ENCODE measurements at regions not wholly inside any gene's neighbourhood (a gene's known extent, or its start where the extent isn't known, plus 50 kb on each side); places are given as distances from the start of the nearest gene placed in this dataset.

GRCh38 chr2:145815933-145816332, 1296.0 kb upstream of the ZEB2 start:
- no peak overlapping the region for H3K4me3 ChIP-seq (ENCODE audit: low read length in 3 of 3)
- H3K9ac ChIP-seq (ENCODE audit: low read depth in 1 of 3, low read length in 3 of 3) = no peak overlapping the region
- no peaks in the 10 kb centered on the region for H3K9me3 ChIP-seq (ENCODE audit: control insufficient read depth in 3 of 3, low read length in 3 of 3)
- H3K4me1 ChIP-seq (ENCODE audit: control insufficient read depth in 3 of 3, insufficient read depth in 3 of 3, low read length in 3 of 3) = no peaks in the 10 kb centered on the region
- no peak overlapping the region for H3K27ac ChIP-seq (ENCODE audit: low read depth, low read length)
- no peaks in the 10 kb centered on the region for H3K27me3 ChIP-seq (ENCODE audit: control insufficient read depth in 3 of 3, insufficient read depth in 3 of 3, low read length in 3 of 3)
- H3K36me3 ChIP-seq (ENCODE audit: control insufficient read depth in 3 of 3, insufficient read depth in 3 of 3, low read length in 3 of 3) = no peaks in the 10 kb centered on the region

DNA sequence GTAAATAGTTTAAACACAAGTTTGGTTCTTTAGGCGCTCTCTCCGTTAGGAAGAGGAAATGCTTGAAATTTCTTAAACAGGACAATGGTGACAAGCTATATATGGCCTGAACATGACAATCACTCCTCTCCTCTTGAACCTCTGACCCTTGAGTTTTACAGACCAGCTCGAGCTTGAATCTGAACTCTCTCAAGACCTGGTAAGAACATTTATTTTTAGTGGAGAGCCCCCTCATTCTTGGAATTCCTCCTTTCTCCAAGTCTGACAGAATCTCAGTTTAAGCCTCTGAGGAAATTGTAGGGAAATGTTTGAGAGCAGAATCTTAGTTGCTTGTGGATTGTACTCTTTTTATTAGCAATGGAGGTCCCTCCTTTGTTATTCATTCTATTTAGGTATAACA, 1293.6 kb upstream of the ZEB2 start:
- Histone ChIP-seq H3K4me3 (ENCODE audit: low read length in 3 of 3) (no peak overlapping the region), H3K27me3 (ENCODE audit: control insufficient read depth in 3 of 3, insufficient read depth in 3 of 3, low read length in 3 of 3) (no peaks in the 10 kb centered on the region), H3K4me1 (ENCODE audit: control insufficient read depth in 3 of 3, insufficient read depth in 3 of 3, low read length in 3 of 3) (no peaks in the 10 kb centered on the region), H3K36me3 (ENCODE audit: control insufficient read depth in 3 of 3, insufficient read depth in 3 of 3, low read length in 3 of 3) (no peaks in the 10 kb centered on the region), H3K9me3 (ENCODE audit: control insufficient read depth in 3 of 3, low read length in 3 of 3) (no peaks in the 10 kb centered on the region), H3K27ac (ENCODE audit: low read depth, low read length) (no peak overlapping the region), H3K9ac (ENCODE audit: low read depth in 1 of 3, low read length in 3 of 3) (no peak overlapping the region)

DNA sequence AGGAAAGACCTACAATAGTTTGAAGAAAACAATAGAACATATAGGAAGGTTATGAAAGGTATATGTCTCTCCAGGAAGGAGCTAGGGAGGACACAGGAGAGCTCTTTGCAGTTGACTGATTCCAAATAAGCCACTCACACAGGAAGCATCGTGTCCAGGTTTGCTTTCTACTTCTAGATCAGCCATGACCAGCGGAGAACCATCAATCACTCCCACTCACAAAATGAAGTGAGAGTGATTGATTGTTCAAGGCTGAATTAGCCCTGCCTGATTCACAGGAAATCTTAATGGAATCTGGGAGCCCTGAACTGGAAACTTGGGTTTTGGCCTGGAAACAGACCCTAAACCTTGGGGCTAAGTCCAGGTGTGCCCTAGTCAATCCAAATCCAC, 1292.2 kb upstream of the ZEB2 start:
- H3K27ac ChIP-seq (ENCODE audit: low read depth, low read length) = no peak overlapping the region
- H3K9ac ChIP-seq (ENCODE audit: low read depth in 1 of 3, low read length in 3 of 3) = no peak overlapping the region
- H3K9me3 ChIP-seq (ENCODE audit: control insufficient read depth in 3 of 3, low read length in 3 of 3) = no peaks in the 10 kb centered on the region

GRCh38 chr2:145811276-145812164, 1291.6 kb upstream of the ZEB2 start:
- no peaks in the 10 kb centered on the region for H3K9me3 ChIP-seq (ENCODE audit: control insufficient read depth in 3 of 3, low read length in 3 of 3)
- no peaks in the 10 kb centered on the region for H3K36me3 ChIP-seq (ENCODE audit: control insufficient read depth in 3 of 3, insufficient read depth in 3 of 3, low read length in 3 of 3)
- H3K27me3 ChIP-seq (ENCODE audit: control insufficient read depth in 3 of 3, insufficient read depth in 3 of 3, low read length in 3 of 3) = no peaks in the 10 kb centered on the region
- no peaks in the 10 kb centered on the region for H3K4me1 ChIP-seq (ENCODE audit: control insufficient read depth in 3 of 3, insufficient read depth in 3 of 3, low read length in 3 of 3)
- H3K27ac ChIP-seq (ENCODE audit: low read depth, low read length) = no peak overlapping the region
- H3K4me3 ChIP-seq (ENCODE audit: low read length in 3 of 3) = no peak overlapping the region
- no peak overlapping the region for H3K9ac ChIP-seq (ENCODE audit: low read depth in 1 of 3, low read length in 3 of 3)

More for the DNA sequence above, 1292.2 kb upstream of the ZEB2 start:
- Histone ChIP-seq H3K4me1 (ENCODE audit: control insufficient read depth in 3 of 3, insufficient read depth in 3 of 3, low read length in 3 of 3) (no peaks in the 10 kb centered on the region), H3K36me3 (ENCODE audit: control insufficient read depth in 3 of 3, insufficient read depth in 3 of 3, low read length in 3 of 3) (no peaks in the 10 kb centered on the region), H3K27me3 (ENCODE audit: control insufficient read depth in 3 of 3, insufficient read depth in 3 of 3, low read length in 3 of 3) (no peaks in the 10 kb centered on the region), H3K4me3 (ENCODE audit: low read length in 3 of 3) (no peak overlapping the region)

GRCh38 chr2:145807968-145808367, 1288.0 kb upstream of the ZEB2 start:
- no peaks in the 10 kb centered on the region for H3K36me3 ChIP-seq (ENCODE audit: control insufficient read depth in 3 of 3, insufficient read depth in 3 of 3, low read length in 3 of 3)
- no peaks in the 10 kb centered on the region for H3K9me3 ChIP-seq (ENCODE audit: control insufficient read depth in 3 of 3, low read length in 3 of 3)
- H3K27me3 ChIP-seq (ENCODE audit: control insufficient read depth in 3 of 3, insufficient read depth in 3 of 3, low read length in 3 of 3) = no peaks in the 10 kb centered on the region
- H3K27ac ChIP-seq (ENCODE audit: low read depth, low read length) = no peak overlapping the region
- no peak overlapping the region for H3K4me3 ChIP-seq (ENCODE audit: low read length in 3 of 3)
- no peaks in the 10 kb centered on the region for H3K4me1 ChIP-seq (ENCODE audit: control insufficient read depth in 3 of 3, insufficient read depth in 3 of 3, low read length in 3 of 3)
- H3K9ac ChIP-seq (ENCODE audit: low read depth in 1 of 3, low read length in 3 of 3) = no peak overlapping the region

DNA sequence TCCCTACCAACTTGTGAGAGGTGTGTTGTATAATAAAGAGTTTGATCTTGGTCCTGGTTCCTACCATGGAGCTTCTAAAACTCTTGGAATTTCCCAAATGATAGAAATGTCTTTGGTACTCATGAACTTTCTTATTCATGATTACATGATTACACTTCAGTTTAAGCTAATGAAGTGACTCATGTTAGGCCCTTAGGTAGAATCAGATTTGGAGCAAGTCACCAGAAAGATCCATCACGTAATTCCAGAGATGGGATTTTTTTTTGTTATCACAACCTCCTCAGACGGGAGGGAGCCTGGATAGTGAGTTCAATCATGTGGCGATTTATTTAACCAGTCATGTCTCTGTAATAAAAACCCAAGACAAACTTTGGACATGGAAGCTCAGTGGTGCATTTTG, 1287.6 kb upstream of the ZEB2 start:
- no peaks in the 10 kb centered on the region for H3K27me3 ChIP-seq (ENCODE audit: control insufficient read depth in 3 of 3, insufficient read depth in 3 of 3, low read length in 3 of 3)
- no peaks in the 10 kb centered on the region for H3K36me3 ChIP-seq (ENCODE audit: control insufficient read depth in 3 of 3, insufficient read depth in 3 of 3, low read length in 3 of 3)
- no peak overlapping the region for H3K27ac ChIP-seq (ENCODE audit: low read depth, low read length)
- H3K4me1 ChIP-seq (ENCODE audit: control insufficient read depth in 3 of 3, insufficient read depth in 3 of 3, low read length in 3 of 3) = no peaks in the 10 kb centered on the region
- H3K9me3 ChIP-seq (ENCODE audit: control insufficient read depth in 3 of 3, low read length in 3 of 3) = no peaks in the 10 kb centered on the region
- no peak overlapping the region for H3K9ac ChIP-seq (ENCODE audit: low read depth in 1 of 3, low read length in 3 of 3)
- no peak overlapping the region for H3K4me3 ChIP-seq (ENCODE audit: low read length in 3 of 3)

DNA sequence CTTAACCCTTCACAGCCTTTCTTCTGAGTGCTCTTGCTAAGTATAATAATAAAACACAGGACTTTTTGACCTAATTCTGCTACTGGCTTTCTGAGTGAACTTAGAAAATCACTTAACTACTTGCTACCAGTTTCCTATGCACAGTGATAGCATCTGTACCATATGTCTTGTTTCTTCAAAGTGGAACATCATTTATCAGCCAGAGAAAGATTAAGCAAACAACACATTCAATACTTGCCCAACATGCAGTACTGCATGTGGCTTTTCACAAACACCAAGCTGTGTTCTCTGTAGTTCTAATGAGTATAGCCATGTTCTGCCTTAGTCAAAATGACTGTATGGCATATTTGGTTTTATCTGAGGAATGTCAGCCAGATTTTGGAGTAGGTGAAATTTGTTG, 1286.6 kb upstream of the ZEB2 start:
- Histone ChIP-seq H3K9me3 (ENCODE audit: control insufficient read depth in 3 of 3, low read length in 3 of 3) (no peaks in the 10 kb centered on the region), H3K36me3 (ENCODE audit: control insufficient read depth in 3 of 3, insufficient read depth in 3 of 3, low read length in 3 of 3) (no peaks in the 10 kb centered on the region), H3K27ac (ENCODE audit: low read depth, low read length) (no peak overlapping the region), H3K4me3 (ENCODE audit: low read length in 3 of 3) (no peak overlapping the region), H3K9ac (ENCODE audit: low read depth in 1 of 3, low read length in 3 of 3) (no peak overlapping the region), H3K27me3 (ENCODE audit: control insufficient read depth in 3 of 3, insufficient read depth in 3 of 3, low read length in 3 of 3) (no peaks in the 10 kb centered on the region), H3K4me1 (ENCODE audit: control insufficient read depth in 3 of 3, insufficient read depth in 3 of 3, low read length in 3 of 3) (no peaks in the 10 kb centered on the region)

- Histone ChIP-seq H3K9me3 (ENCODE audit: control insufficient read depth in 3 of 3, low read length in 3 of 3) (peaks cover 0 to 3% (median 0%) of the 10 kb centered on the region in 3 donors), H3K27ac (ENCODE audit: low read depth, low read length) (no peak overlapping the region), H3K27me3 (ENCODE audit: control insufficient read depth in 3 of 3, insufficient read depth in 3 of 3, low read length in 3 of 3) (no peaks in the 10 kb centered on the region), H3K4me1 (ENCODE audit: control insufficient read depth in 3 of 3, insufficient read depth in 3 of 3, low read length in 3 of 3) (no peaks in the 10 kb centered on the region), H3K4me3 (ENCODE audit: low read length in 3 of 3) (no peak overlapping the region), H3K36me3 (ENCODE audit: control insufficient read depth in 3 of 3, insufficient read depth in 3 of 3, low read length in 3 of 3) (no peaks in the 10 kb centered on the region), H3K9ac (ENCODE audit: low read depth in 1 of 3, low read length in 3 of 3) (no peak overlapping the region)
Observed at GRCh38 chr2:145802133-145802532, 1282.2 kb upstream of the ZEB2 start.

DNA sequence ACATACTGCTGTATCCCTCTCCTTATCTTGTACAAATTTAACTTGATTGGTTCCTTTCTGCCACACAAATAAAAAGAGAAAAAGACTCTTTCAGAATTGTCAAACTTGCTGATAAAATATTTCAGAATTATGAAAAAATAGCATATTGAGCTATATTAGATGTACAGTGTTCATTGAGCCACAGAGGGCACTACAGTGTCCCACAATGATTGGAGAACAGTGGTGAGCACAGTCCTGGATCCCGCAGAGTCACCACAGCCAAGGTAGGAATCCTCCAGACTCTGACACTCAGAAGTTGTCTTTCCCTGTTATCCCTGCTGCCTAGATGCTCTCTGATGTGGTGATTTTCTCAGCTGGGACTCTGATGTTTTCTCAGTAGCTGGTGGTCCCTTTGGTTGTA, 1281.3 kb upstream of the ZEB2 start:
- H3K9me3 ChIP-seq (ENCODE audit: control insufficient read depth in 3 of 3, low read length in 3 of 3) = peaks cover 0 to 3% (median 0%) of the 10 kb centered on the region in 3 donors
- H3K4me3 ChIP-seq (ENCODE audit: low read length in 3 of 3) = no peak overlapping the region
- H3K27me3 ChIP-seq (ENCODE audit: control insufficient read depth in 3 of 3, insufficient read depth in 3 of 3, low read length in 3 of 3) = no peaks in the 10 kb centered on the region
- no peaks in the 10 kb centered on the region for H3K4me1 ChIP-seq (ENCODE audit: control insufficient read depth in 3 of 3, insufficient read depth in 3 of 3, low read length in 3 of 3)
- no peak overlapping the region for H3K27ac ChIP-seq (ENCODE audit: low read depth, low read length)
- H3K9ac ChIP-seq (ENCODE audit: low read depth in 1 of 3, low read length in 3 of 3) = no peak overlapping the region
- no peaks in the 10 kb centered on the region for H3K36me3 ChIP-seq (ENCODE audit: control insufficient read depth in 3 of 3, insufficient read depth in 3 of 3, low read length in 3 of 3)

- Histone ChIP-seq H3K27ac (ENCODE audit: low read depth, low read length) (no peak overlapping the region), H3K9me3 (ENCODE audit: control insufficient read depth in 3 of 3, low read length in 3 of 3) (peaks cover 0 to 3% (median 0%) of the 10 kb centered on the region in 3 donors), H3K4me1 (ENCODE audit: control insufficient read depth in 3 of 3, insufficient read depth in 3 of 3, low read length in 3 of 3) (no peaks in the 10 kb centered on the region), H3K27me3 (ENCODE audit: control insufficient read depth in 3 of 3, insufficient read depth in 3 of 3, low read length in 3 of 3) (no peaks in the 10 kb centered on the region), H3K36me3 (ENCODE audit: control insufficient read depth in 3 of 3, insufficient read depth in 3 of 3, low read length in 3 of 3) (no peaks in the 10 kb centered on the region), H3K9ac (ENCODE audit: low read depth in 1 of 3, low read length in 3 of 3) (no peak overlapping the region), H3K4me3 (ENCODE audit: low read length in 3 of 3) (no peak overlapping the region)
Observed at GRCh38 chr2:145800151-145801091, 1280.5 kb upstream of the ZEB2 start.

Measured in skeletal muscle tissue (tissue), 3 donors.